Activated CD8-positive, alpha-beta memory T cell treated with anti-CD3 and anti-CD28 coated beads, Interleukin-2, amount 50 U/mL, for 24 hours (primary cell): ENCODE measurements at regions not wholly inside any gene's neighbourhood (a gene's known extent, or its start where the extent isn't known, plus 50 kb on each side); places are given as distances from the start of the nearest gene placed in this dataset.

Source experiments
- DNase-seq: peaks from one replicate; pipeline ENCODE4 v3.0.0-alpha.2; 2020; ENCODE audit errors: extremely low read depth

GRCh38 chr2:239457586-239458445 lies 57.0 kb upstream of the HDAC4 start:
- DNase-seq, result no peak

- no peak for DNase-seq
Measured at GRCh38 chr2:239456940-239457339, 56.1 kb upstream of the HDAC4 start.

- no peak for DNase-seq
Measured at GRCh38 chr2:239455436-239456203, 54.8 kb upstream of the HDAC4 start.

- DNase-seq, result no peak
Measured at GRCh38 chr2:239454507-239454906, 53.7 kb upstream of the HDAC4 start.
